Esophagus mucosa (tissue), 1 donor: ENCODE measurements at regions not wholly inside any gene's neighbourhood (a gene's known extent, or its start where the extent isn't known, plus 50 kb on each side); places are given as distances from the start of the nearest gene placed in this dataset.
"Not testable (repeated sequence)": the region's sequence is repeated elsewhere in the genome, so short reads cannot be mapped to it uniquely, and the experiment has no call there.

Source experiments
- ATAC-seq: fragments of 200-7000 bp; cut with Tn5 transposase; one replicate; pipeline ENCODE4 v1.9.1; 2020
- donor health status: DM: yes; HTN: yes; CAD: no.

DNA sequence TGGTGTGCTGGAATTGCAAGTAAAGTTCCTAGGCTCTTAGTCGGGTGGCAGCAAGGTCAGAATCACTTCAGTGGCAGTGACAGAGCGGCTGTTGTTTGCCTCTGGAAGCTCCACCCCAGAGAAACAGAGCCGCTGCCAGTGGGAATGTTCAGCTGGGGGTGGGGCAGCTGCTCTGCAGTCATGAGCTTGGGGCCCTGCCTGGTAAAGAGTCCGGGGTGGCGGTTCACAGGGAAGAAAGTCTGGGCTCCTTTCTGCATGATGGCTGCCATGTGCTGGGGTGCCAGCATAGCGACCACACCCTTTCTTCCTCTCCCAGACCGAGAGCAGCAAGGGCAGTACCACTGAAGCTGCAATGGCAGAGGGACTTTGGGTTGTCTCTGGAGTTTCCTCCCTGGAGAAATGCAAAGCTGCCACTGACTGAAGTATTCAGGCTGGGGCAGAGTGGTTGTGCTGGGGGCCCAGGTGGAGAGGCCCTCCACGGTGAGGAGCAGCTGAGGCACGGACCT lies 108.8 kb upstream of the CENPE start:
- ATAC-seq: no peak

DNA sequence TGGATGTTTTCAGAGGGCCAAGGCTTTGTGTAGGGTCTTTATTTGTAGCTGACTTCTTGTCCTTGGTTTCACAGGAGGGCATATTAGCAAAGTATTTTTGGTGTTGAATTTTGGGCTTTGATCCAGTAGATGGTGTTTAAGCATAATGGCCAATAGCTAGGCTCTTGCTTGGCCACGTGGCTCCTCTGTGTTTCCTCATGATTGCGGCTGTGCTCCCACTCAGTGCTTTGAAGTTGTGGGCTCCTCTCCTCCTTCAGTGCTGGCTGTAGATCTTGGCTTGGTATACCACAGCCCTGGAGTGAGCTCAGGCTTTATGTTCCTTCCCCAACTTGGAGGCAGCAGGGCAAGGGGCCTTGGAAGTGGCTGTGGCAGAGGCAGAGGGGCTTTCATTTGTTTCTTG lies 107.2 kb upstream of the CENPE start:
- ATAC-seq: no peak

DNA sequence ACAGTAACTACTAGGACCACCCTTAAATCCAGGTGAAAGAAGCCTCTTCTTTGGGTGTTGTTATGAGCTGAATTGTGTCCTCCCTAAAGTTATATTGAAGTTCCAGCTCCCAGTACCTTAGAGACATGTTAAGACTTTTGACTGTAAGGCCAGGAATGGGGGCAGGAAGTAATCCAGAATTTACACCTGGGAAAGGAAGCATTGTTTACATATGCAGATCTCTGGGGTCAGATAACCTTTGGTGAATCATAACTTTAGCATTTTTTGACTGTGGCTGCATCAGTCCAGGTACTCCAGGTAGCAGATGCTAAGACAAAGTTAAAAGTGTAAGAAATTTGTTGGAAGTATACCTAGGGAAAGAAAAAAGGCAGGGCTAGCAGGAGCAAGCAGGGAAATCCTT lies 104.9 kb upstream of the CENPE start:
- ATAC-seq: no peak

DNA sequence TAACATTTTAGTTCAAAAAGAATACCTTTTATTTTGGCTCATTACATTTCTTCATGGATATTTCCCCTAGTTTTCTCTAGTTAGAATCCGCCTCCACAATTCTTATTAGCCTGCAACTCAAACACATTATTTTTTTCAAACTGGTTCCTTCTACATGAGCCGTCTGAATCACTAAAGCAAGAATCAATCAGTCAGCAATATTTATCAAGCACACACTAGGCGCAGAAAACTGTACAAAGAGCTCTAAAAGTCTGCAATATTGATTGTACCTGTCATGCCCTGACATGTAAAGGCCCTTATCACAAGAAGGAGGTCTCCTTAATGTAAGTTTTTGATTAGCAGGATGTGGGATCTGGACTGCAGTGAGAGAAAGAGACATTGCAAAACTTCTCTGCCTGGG lies 94.8 kb upstream of the CENPE start:
- no peak for ATAC-seq

DNA sequence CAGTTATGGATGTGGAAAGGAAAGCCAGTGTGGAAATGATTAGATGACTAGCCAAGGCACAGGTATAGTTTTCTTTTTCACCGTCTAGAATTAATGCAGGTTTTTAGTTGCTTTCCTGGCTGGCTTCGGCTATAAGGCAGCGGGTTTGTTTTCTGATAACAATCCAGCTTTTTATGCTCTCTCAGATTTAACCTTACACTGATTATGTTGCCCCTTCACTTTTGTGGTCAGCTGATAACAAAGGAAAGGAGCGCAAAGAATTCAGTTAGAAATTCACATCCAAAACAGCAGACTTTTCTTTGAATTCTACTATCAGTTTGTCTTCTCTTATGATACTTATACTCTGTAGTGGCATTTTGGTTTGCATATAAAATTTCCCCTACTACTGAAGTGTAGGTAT lies 94.2 kb upstream of the CENPE start:
- no peak for ATAC-seq

DNA sequence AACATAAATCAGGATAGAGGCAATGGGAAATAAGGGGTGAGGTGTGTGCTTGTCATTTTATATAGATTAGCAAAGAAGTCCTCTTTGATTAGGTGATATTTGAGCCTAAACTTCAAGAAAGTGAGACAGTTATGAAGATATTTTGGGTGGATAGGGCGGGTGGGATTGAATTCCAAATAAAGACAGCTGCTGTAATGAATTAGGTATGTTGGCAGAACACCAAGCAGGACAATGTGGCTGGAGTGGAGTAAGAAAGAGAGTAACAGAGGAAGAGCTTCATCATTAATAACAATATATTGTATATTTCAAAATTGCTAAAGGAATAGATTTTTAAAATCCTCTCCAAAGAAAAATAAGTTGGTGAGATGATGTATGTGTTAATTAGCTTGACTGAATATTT lies 91.0 kb upstream of the CENPE start:
- no peak for ATAC-seq

DNA sequence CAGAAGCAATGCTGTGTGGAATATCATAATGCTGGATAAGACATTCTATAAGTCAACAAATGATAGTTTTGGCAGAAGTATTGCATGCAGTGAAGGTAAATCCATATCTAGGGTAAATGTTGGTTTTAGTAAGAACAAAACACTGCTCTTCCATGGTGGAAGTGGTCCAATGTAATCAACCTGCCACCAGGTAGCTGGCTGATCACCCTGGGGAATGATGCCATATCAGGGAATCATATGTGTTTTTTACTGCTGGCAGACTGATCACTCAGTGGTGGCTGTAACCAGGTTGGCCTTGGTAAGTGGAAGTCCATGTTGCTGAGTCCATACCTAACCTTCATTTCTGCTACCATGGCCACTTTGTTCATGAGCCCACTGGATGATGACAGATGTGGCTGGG lies 74.0 kb upstream of the CENPE start:
- ATAC-seq: no peak

DNA sequence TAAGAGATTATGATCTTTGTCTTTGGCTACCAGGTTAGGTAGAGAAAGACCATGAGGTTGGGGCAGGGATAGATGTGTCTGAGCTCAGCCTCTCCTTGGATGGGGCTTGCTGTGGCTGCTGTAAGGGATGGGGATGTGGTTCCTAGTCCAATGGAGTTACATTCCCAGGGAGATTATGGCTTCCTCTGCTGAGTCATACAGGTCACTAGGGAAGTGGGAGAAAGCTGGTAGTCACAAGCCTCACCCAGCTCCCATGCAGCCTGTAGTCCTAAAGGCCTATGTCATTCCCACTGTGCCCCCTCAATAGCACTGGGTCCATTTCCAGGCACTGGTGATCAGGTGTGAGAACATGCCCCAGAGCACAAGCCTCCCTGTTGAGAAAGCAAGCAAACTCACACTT lies 70.6 kb upstream of the CENPE start:
- ATAC-seq: no peak

DNA sequence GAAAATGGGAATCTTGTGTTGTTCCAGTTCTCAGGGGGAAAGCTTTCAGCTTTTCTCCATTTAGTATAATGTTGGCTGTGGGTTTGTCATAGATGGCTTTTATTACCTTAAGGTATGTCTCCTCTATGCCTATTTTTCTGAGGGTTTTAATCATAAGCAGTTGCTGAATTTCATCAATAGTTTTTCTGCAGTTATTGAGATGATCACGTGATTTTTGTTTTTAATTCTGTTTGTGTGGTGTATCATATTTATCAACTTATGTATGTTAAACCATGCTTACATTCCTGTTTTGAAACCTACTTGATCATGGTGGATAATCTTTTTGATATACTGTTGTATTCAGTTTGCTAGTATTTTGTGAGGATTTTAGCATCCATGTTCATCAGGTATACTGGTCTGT lies 66.8 kb upstream of the CENPE start:
- no peak for ATAC-seq

DNA sequence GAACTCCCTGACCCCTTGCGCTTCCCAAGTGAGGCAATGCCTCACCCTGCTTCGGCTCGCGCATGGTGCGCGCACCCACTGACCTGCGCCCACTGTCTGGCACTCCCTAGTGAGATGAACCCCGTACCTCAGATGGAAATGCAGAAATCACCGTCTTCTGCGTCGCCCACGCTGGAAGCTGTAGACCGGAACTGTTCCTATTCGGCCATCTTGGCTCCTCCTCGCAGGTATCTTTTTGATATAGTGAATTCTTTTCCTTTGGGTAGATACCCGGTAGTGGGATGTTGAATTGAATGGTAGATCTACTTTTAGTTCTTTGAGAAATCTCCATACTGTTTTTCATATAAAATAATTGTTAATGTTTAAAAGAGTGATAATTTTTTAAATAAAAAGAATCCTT lies 57.9 kb upstream of the CENPE start:
- ATAC-seq: not testable (repeated sequence)
